ENCODE measurements at regions not wholly inside any gene's neighbourhood (a gene's known extent, or its start where the extent isn't known, plus 50 kb on each side); places are given as distances from the start of the nearest gene placed in this dataset.

DNA sequence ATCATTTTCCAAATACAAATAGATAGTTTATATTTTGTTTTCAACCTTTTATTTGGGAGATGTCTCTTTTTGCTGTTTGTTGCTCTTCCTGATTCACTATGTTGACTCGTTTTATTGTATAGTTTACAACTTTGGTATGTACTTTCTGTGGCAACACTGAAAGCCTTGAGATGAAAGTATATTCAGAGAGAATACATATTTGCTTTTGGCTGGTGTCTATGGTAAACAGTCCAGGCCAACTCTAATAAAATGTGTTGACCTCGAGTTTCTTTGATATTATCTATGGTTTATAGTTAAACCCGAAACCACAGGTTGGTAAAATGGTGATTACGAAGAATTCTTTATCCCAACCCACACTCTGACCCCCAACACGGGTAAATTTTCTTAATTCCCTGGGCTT lies 919.6 kb upstream of the MAP3K7 start:
- Histone ChIP-seq H3K4me3 (no peak overlapping the region), H3K9me3 (no peaks in the 10 kb centered on the region), H3K36me3 (no peaks in the 10 kb centered on the region), H3K27ac (no peak overlapping the region), H3K27me3 (no peaks in the 10 kb centered on the region), H3K4me1 (no peaks in the 10 kb centered on the region)
- WGBS, 4 donors, result 76 to 86% (median 83%) methylated on average over 5 of the region's 5 CpGs
- no peak for DNase-seq
- intact Hi-C loops (cut with DNase I), result no loop called here
- ATAC-seq, result no peak
- TF ChIP-seq, protein P1, sequence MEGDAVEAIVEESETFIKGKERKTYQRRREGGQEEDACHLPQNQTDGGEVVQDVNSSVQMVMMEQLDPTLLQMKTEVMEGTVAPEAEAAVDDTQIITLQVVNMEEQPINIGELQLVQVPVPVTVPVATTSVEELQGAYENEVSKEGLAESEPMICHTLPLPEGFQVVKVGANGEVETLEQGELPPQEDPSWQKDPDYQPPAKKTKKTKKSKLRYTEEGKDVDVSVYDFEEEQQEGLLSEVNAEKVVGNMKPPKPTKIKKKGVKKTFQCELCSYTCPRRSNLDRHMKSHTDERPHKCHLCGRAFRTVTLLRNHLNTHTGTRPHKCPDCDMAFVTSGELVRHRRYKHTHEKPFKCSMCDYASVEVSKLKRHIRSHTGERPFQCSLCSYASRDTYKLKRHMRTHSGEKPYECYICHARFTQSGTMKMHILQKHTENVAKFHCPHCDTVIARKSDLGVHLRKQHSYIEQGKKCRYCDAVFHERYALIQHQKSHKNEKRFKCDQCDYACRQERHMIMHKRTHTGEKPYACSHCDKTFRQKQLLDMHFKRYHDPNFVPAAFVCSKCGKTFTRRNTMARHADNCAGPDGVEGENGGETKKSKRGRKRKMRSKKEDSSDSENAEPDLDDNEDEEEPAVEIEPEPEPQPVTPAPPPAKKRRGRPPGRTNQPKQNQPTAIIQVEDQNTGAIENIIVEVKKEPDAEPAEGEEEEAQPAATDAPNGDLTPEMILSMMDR (IDR thresholded peaks at IDR 0.05), result no peak
- TF ChIP-seq POLR2A (IDR thresholded peaks at IDR 0.05), result no peak

DNA sequence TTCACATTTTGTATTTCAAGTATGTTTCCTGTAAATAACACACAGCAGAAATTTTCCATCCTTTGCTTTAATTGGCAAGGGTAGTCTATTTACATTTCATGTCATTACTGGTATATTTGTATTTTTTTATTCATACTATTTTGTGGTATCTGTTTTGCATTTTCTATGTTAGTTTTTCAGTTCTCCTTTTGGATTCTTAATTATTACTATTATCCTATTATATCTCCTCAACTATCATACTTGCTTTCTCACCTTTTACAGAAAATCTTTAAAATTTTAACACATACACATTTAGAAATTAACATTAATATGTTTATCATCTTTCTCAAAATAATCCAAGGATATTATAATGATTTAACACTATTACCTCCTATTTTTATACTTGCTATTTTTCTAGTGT lies 918.3 kb upstream of the MAP3K7 start:
- no peaks in the 10 kb centered on the region for H3K36me3 ChIP-seq
- no peak overlapping the region for H3K27ac ChIP-seq
- DNase-seq (no peak), ATAC-seq (no peak)
- no peak for TF ChIP-seq POLR2A (IDR thresholded peaks at IDR 0.05)
- TF ChIP-seq, protein P1 (IDR thresholded peaks at IDR 0.05), result no peak
- no peaks in the 10 kb centered on the region for H3K4me1 ChIP-seq
- H3K9me3 ChIP-seq, result no peaks in the 10 kb centered on the region
- no peaks in the 10 kb centered on the region for H3K27me3 ChIP-seq
- no peak overlapping the region for H3K4me3 ChIP-seq
- intact Hi-C loops (cut with DNase I), result no loop called here

DNA sequence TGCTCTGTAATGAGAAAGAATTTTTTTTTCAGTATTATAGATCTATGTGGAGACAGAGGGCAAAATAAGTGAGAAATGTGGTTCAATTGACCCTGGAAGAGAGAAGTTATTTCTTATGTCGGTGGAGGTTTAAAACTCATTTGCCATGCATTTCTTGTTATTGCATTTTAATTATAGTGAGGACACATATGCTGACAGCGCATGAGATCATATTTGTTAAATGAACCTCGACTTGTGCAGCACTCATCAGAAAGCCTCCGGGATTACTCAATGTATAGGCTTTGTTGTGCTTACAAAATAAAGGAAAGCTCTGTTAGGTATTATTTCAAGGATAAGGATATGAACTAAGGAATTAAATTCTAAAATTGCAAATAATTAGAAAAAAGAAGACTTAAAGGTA lies 915.1 kb upstream of the MAP3K7 start:
- ATAC-seq (no peak), DNase-seq (no peak)
- Histone ChIP-seq H3K27ac (no peak overlapping the region), H3K36me3 (no peaks in the 10 kb centered on the region), H3K4me3 (no peak overlapping the region), H3K9me3 (no peaks in the 10 kb centered on the region), H3K27me3 (no peaks in the 10 kb centered on the region), H3K4me1 (no peaks in the 10 kb centered on the region)
- WGBS, 4 donors, result 71 to 86% (median 75%) methylated on average over 4 of the region's 4 CpGs
- TF ChIP-seq, protein P1 (IDR thresholded peaks at IDR 0.05), result no peak
- no peak for TF ChIP-seq POLR2A (IDR thresholded peaks at IDR 0.05)
- intact Hi-C loops (cut with DNase I), result no loop called here

DNA sequence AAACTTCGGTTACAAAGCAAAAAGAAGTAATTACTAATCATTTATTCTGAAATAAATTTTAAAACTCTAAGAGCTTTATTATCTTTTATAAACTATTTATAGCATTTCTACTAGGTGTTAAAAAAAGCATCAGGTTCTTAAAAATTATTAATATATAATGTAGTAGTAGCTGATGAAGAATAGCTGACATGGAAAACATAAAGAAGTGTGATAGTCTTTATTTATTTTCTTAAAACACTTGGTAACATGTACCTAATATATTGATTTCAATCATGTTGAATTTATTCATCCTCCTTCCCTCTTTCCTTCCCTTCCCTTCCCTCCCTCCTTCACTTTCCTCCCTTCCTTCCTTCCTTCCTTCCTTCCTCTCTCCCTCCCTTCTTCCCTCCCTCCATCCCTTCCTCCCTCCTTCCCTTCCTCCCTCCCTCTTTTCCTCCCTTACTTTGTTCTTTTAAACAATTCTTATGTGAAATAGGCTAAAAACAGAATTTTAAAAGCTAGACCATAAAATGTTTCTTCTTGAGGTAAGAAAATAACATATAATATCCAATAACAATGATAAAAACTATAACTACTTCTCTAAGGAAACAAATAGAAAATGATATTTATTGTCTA lies 913.9 kb upstream of the MAP3K7 start:
- ATAC-seq, result no peak
- intact Hi-C loops (cut with DNase I), result no loop called here
- 94 to 96% (median 95%) methylated on average over 1 of the region's 1 CpG for WGBS, 4 donors

More for the DNA sequence above, 913.9 kb upstream of the MAP3K7 start:
- H3K36me3 ChIP-seq, result no peaks in the 10 kb centered on the region
- TF ChIP-seq, protein P1 (IDR thresholded peaks at IDR 0.05), result no peak
- no peak for TF ChIP-seq POLR2A (IDR thresholded peaks at IDR 0.05)
- DNase-seq, result no peak
- H3K4me1 ChIP-seq, result no peaks in the 10 kb centered on the region
- H3K9me3 ChIP-seq, result no peaks in the 10 kb centered on the region
- H3K27me3 ChIP-seq, result no peaks in the 10 kb centered on the region
- H3K27ac ChIP-seq, result no peak overlapping the region
- no peak overlapping the region for H3K4me3 ChIP-seq
